ENCODE measurements at regions not wholly inside any gene's neighbourhood (a gene's known extent, or its start where the extent isn't known, plus 50 kb on each side); places are given as distances from the start of the nearest gene placed in this dataset.

DNA sequence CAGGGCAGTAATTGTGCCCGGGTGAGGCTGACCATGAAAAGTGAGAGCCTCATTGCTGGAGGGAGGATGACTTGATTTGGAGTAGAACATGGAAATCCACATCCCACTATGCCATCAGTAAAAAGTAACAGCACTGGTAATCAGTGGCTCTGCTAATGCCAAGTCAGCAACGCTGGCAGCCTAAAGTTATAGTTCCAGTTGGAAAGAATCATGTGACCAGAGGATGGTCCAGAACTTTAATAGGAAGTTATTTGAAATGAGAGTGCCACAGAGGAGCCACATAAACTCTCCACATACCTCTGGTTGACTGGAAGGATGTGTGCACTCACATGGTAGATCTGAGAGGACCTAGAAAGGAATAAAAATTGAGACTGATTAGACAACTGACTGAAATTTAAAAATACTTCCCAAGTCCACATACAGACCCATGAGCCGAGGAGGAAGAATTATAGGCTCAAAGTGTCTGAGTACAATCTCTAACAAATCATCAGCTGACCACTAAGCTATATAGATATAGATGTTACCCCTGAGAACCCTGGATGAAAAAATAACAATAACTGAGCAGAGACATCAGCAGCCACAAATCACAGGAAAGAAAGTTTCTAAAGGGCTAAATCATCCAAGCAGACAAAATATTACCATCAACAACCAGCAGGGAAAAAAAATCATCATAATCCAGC is 346.8 kb downstream of the STK39 start:
- no peaks in the 10 kb centered on the region for H3K4me1 Mint-ChIP-seq
- H3K4me3 Mint-ChIP-seq, result no peak overlapping the region
- H3K9me3 Mint-ChIP-seq, result no peaks in the 10 kb centered on the region
- H3K27me3 Mint-ChIP-seq, result peaks cover 3% of the 10 kb centered on the region
- no peaks in the 10 kb centered on the region for H3K36me3 Mint-ChIP-seq
- DNase-seq, result no peak
- CTCF ChIA-PET, result no interaction called here
- H3K27ac Mint-ChIP-seq, result no peak overlapping the region

DNA sequence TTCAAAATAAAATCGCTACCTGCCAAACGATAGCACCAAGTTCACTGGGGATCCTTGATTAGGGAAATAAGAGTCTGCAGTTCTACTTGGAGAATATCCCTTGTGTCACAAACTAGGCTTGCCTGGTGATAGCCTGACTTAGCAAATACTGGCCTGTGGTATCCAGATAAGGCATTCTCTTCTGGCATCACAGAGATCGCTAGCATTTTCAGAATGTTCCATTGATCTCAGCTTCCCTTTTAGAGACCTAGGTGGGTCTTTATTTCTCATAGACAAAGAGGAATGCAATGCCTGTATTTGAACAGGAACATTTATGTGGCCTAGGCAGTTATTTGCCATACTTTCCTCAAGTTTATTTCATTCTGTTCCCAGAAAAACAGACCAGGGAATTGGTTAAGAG is 349.1 kb downstream of the STK39 start:
- Mint-ChIP-seq H3K9me3 (no peaks in the 10 kb centered on the region), H3K4me3 (no peak overlapping the region), H3K4me1 (no peaks in the 10 kb centered on the region), H3K36me3 (no peaks in the 10 kb centered on the region), H3K27ac (no peak overlapping the region), H3K27me3 (no peaks in the 10 kb centered on the region)
- no peak for DNase-seq
- CTCF ChIA-PET, result no interaction called here

DNA sequence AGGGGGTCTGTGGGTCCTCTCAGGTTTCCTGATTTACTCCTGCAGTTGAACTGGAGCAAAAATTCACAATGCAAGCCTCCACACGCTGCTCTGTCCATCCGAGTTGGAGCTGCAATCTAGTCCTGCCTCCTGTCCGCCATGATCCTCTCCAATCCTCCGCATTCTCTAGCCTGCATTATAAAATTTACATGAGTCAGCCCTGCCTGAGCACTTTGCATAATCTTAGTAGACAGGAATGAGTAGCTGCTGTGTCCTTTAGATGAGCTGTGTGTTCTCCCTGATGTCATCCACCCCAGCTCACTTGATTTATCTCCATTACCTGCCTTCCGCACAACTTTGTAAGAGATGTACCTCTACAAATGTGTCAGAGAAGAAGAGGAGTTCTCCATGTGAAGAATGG is 355.6 kb downstream of the STK39 start:
- Mint-ChIP-seq H3K27ac (no peak overlapping the region), H3K9me3 (peaks cover 4% of the 10 kb centered on the region), H3K36me3 (no peaks in the 10 kb centered on the region), H3K4me3 (no peak overlapping the region), H3K4me1 (peaks cover 3% of the 10 kb centered on the region), H3K27me3 (no peaks in the 10 kb centered on the region)
- CTCF ChIA-PET, result no interaction called here
- DNase-seq, result no peak

DNA sequence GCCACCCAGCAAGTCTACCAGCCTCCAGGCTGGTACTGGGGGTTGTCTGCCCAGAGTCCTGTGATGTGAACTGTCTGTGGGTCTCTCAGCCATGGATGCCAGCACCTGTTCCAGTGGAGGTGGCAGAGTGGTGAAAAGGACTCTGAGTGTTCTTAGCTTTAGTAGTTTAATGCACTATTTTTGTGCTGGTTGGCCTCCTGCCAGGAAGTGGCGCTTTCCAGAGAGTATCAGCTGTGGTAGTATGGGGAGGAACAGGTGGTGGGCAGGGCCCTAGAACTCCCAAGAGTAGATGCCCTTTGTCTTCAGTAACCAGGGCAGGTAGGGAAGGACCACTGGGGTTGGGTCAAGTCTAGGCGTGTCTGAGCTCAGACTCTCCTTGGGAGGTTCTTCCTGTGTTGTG is 356.7 kb downstream of the STK39 start:
- CTCF ChIA-PET, result no interaction called here
- Mint-ChIP-seq H3K4me1 (peaks cover 3% of the 10 kb centered on the region), H3K36me3 (no peaks in the 10 kb centered on the region), H3K27me3 (no peaks in the 10 kb centered on the region), H3K9me3 (peaks cover 4% of the 10 kb centered on the region), H3K27ac (no peak overlapping the region), H3K4me3 (no peak overlapping the region)
- no peak for DNase-seq

DNA sequence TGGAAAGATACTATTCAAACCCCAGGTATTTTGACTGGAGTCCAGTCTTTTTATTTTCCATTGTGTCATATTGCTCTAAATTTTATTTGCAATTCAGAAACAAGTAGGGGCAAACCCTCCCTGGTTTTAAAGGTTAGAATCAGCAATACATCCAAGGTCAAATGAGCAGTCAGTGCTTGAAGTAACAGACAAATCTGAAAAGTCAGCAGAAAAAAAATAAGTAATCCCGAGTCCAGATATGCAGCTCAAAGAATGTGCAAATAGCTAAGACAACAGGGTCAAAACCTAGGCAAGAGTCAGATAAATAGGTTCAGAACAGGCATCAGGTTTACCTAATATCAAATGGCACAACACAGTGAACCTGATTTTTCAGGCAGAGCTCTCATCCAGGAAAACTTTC is 367.0 kb downstream of the STK39 start:
- no peak for DNase-seq
- H3K36me3 Mint-ChIP-seq, result no peaks in the 10 kb centered on the region
- CTCF ChIA-PET, result no interaction called here
- H3K27ac Mint-ChIP-seq, result no peak overlapping the region
- H3K4me1 Mint-ChIP-seq, result no peaks in the 10 kb centered on the region
- H3K4me3 Mint-ChIP-seq, result no peak overlapping the region
- H3K9me3 Mint-ChIP-seq, result no peaks in the 10 kb centered on the region
- no peaks in the 10 kb centered on the region for H3K27me3 Mint-ChIP-seq

DNA sequence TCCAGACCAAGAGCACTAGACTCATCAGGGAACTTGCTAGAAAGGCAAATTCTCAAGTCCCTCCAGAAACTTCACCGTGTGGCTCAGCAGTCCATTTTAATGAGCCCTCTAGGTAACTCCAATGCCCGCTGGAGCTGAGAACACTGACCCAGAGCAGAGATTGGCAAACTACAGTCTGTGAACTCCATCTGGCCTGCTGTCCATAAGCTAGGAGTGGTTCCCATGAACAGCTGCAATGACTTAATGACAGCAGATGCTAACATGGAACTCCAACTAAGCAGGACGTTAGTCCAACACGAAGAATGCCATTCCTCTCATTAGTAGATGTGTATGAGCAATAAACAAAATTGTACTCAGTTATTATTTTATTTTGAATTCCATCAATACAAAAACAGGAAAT is 371.9 kb downstream of the STK39 start:
- no peak for DNase-seq
- Mint-ChIP-seq H3K9me3 (no peaks in the 10 kb centered on the region), H3K27ac (no peak overlapping the region), H3K27me3 (no peaks in the 10 kb centered on the region), H3K4me3 (no peak overlapping the region), H3K36me3 (no peaks in the 10 kb centered on the region), H3K4me1 (no peaks in the 10 kb centered on the region)
- CTCF ChIA-PET, result no interaction called here

DNA sequence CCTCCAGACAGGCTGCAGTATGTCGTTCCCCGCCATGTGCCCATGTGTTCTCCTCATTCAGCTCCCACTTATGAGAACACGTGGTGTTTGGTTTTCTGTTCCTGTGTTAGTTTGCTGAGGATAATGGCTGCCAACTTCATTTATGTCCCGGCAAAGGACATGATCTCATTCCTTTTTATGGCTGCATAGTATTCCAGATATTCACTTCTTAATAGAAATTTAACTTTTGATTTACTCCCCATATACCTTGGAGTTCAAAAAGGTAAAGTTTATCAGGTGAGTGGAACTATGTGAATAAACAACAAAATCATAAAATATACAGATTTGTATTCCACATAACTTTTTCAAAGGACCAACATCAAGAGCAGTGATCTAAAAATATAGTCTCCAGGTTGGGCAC is 372.6 kb downstream of the STK39 start:
- no peaks in the 10 kb centered on the region for H3K36me3 Mint-ChIP-seq
- H3K27me3 Mint-ChIP-seq, result no peaks in the 10 kb centered on the region
- CTCF ChIA-PET, result no interaction called here
- no peak overlapping the region for H3K27ac Mint-ChIP-seq
- H3K4me3 Mint-ChIP-seq, result no peak overlapping the region
- no peaks in the 10 kb centered on the region for H3K4me1 Mint-ChIP-seq
- no peaks in the 10 kb centered on the region for H3K9me3 Mint-ChIP-seq
- DNase-seq, result no peak

DNA sequence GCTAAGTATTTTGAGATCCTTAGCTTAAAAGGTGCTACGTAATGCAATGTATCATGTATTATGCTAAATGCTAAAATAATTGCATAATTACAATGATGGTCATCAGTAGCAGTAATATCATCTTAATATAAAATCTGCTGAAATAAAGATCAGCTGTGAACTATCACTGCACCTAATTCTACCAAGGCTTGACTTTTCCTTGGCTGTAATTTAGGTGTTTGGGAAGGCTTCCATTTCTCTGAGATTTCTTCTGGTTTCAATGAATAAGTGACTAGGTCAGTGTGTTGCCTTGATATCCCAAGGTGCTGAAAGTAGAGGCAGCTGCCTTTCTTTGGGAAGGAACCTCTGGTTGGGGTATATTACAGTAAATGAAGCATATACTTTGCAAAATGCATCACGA is 376.1 kb downstream of the STK39 start:
- H3K4me3 Mint-ChIP-seq, result no peak overlapping the region
- CTCF ChIA-PET, result no interaction called here
- H3K4me1 Mint-ChIP-seq, result no peaks in the 10 kb centered on the region
- H3K27me3 Mint-ChIP-seq, result no peaks in the 10 kb centered on the region
- H3K9me3 Mint-ChIP-seq, result no peaks in the 10 kb centered on the region
- no peaks in the 10 kb centered on the region for H3K36me3 Mint-ChIP-seq
- no peak for DNase-seq
- H3K27ac Mint-ChIP-seq, result no peak overlapping the region

DNA sequence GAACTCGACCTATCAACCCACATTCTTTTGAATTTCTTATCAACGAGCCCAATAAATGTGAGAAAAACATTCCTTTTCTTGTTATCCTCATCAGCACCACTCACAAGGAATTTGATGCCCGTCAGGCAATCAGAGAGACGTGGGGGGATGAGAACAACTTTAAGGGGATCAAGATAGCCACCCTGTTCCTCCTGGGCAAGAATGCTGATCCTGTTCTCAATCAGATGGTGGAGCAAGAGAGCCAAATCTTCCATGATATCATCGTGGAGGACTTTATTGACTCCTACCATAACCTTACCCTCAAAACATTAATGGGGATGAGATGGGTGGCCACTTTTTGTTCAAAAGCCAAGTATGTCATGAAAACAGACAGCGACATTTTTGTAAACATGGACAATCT is 378.2 kb downstream of the STK39 start:
- no peaks in the 10 kb centered on the region for H3K27me3 Mint-ChIP-seq
- CTCF ChIA-PET, result no interaction called here
- H3K36me3 Mint-ChIP-seq, result no peaks in the 10 kb centered on the region
- DNase-seq, result no peak
- H3K4me3 Mint-ChIP-seq, result no peak overlapping the region
- H3K27ac Mint-ChIP-seq, result no peak overlapping the region
- H3K4me1 Mint-ChIP-seq, result no peaks in the 10 kb centered on the region
- no peaks in the 10 kb centered on the region for H3K9me3 Mint-ChIP-seq

DNA sequence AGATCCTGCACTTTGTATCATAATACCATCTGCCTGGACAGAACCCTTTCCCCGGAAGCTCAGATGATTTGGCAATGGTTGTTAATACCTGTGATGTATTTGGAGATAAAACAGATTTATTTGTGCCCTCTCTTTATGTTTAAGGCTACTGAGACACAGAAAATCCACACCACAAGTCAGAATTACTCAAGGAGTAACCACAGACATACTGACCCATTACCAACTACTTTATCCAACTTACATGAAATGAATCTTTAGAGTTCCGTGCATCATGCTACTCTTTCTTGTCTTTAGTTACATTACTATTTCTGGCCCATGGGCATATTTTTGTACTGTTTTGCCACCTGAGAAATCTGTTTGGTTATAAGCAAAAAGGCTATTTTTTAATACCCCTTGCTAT is 384.0 kb downstream of the STK39 start:
- H3K4me1 Mint-ChIP-seq, result peaks cover 3% of the 10 kb centered on the region
- no peak overlapping the region for H3K4me3 Mint-ChIP-seq
- no peaks in the 10 kb centered on the region for H3K27me3 Mint-ChIP-seq
- no peaks in the 10 kb centered on the region for H3K36me3 Mint-ChIP-seq
- H3K27ac Mint-ChIP-seq, result no peak overlapping the region
- no peak for DNase-seq
- no peaks in the 10 kb centered on the region for H3K9me3 Mint-ChIP-seq
- CTCF ChIA-PET, result no interaction called here

DNA sequence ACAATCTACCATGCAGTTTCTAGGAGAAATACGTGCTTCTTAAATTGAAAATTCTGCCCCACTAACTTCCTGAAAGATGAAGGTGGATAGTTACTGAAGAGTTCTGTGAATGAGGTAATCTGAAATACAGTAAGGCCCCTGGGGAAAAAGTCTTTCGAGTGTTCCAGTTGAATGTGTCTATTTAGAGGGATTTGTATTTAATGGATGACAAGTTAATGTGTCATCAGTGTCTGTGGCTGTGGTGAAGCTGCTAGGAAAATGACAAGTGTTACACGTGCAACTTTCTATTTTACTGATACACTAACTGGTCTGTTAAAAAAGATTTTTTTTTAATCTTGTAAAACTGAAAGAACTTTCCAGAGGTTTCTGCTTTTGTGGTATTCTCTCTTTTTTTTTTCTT is 384.6 kb downstream of the STK39 start:
- Mint-ChIP-seq H3K4me1 (peaks cover 3% of the 10 kb centered on the region), H3K4me3 (no peak overlapping the region), H3K27me3 (no peaks in the 10 kb centered on the region), H3K27ac (no peak overlapping the region), H3K36me3 (no peaks in the 10 kb centered on the region), H3K9me3 (no peaks in the 10 kb centered on the region)
- CTCF ChIA-PET, result no interaction called here
- no peak for DNase-seq

DNA sequence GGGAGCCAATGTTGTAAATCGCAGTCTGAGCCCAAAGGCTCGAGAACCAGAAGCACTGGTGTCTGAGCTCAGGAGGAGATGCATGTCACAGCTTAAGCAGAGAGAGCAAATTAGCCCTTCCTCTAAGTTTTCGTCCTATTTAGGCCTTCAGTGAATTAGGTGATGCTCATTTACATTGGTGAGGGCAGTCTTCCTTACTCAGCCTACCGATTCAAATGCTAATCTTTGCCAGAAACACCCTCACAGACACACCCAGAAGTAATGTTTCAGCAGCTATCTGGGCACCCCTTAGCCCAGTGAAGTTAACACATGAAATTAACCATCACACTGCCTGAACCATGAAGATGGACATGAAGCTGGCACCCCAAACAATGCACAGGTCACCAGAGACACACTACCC is 385.1 kb downstream of the STK39 start:
- Mint-ChIP-seq H3K4me3 (no peak overlapping the region), H3K36me3 (no peaks in the 10 kb centered on the region), H3K4me1 (peaks cover 3% of the 10 kb centered on the region), H3K27me3 (no peaks in the 10 kb centered on the region), H3K9me3 (no peaks in the 10 kb centered on the region), H3K27ac (no peak overlapping the region)
- no peak for DNase-seq
- CTCF ChIA-PET, result no interaction called here

DNA sequence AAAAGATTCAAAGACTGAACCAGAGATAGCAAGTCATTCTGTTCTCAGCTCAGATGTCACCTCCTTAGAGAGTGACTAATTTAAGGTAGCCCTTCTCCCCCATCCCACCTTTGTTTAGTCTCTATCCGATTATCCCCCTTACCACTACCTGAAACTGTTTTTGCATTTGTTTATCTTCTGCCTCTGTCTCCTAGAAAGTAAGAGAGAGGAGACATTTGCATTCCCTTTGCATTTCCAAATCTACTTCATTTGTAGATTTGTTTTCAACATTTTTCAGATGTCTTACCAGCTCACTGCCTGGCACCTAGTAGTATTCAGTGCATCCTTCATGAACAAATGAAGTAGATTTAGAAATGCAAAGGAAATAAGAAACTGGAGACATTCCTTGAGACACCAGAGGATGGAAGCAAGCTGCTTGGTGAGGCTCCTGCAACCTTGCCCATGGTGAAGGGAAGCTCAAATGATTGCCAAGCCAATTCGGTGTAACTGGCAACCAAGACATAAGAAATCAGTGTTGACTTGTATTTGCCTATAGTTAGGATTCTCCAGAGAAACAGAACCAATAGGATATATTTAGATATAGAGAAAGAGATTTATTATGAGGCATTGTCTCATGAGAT is 385.7 kb downstream of the STK39 start:
- peaks cover 3% of the 10 kb centered on the region for H3K4me1 Mint-ChIP-seq
- H3K27ac Mint-ChIP-seq, result no peak overlapping the region
- DNase-seq, result no peak
- no peaks in the 10 kb centered on the region for H3K9me3 Mint-ChIP-seq
- H3K36me3 Mint-ChIP-seq, result no peaks in the 10 kb centered on the region
- H3K27me3 Mint-ChIP-seq, result no peaks in the 10 kb centered on the region
- no peak overlapping the region for H3K4me3 Mint-ChIP-seq
- CTCF ChIA-PET, result no interaction called here

DNA sequence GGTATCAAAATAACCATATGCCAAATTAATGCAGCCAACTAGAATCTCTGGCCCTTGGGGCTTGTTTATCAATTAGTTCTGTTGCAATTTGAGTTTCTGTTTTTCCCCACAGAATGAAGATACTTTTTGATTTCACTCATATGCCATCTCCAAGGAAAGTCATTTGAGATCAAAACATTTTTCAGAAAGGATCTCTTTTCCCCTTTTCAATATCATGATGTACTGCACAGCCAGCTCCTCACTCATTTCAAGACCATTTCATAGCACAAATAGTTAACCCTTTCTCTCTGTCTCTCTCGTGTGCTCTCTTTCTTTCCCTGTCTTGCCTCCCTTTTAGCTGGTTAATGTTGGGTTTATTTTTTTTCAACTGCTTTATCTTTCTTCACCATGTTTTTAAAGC is 387.3 kb downstream of the STK39 start:
- no peak for DNase-seq
- H3K27me3 Mint-ChIP-seq, result no peaks in the 10 kb centered on the region
- peaks cover 3% of the 10 kb centered on the region for H3K4me1 Mint-ChIP-seq
- H3K36me3 Mint-ChIP-seq, result no peaks in the 10 kb centered on the region
- no peak overlapping the region for H3K4me3 Mint-ChIP-seq
- no peak overlapping the region for H3K27ac Mint-ChIP-seq
- H3K9me3 Mint-ChIP-seq, result no peaks in the 10 kb centered on the region
- CTCF ChIA-PET, result no interaction called here

DNA sequence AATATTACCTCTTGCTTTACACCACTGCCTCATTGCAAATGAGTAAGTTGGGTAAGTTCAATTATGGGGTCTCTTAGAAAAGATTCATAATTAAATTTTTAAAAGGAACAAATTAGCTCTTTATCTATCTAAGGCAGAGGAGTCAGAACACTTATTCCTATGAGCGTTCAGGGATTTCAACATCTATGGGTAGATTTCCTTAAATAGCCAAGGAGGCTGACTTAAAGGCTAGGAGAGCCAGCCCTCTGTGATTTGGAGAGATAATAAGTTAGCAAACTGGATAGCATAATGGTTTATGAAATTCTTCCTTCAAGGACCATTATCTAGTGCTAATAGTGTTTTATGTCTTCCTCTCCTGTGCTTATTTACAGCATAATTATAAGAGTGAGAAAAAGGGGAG is 387.7 kb downstream of the STK39 start:
- Mint-ChIP-seq H3K4me1 (peaks cover 3% of the 10 kb centered on the region), H3K4me3 (no peak overlapping the region), H3K27me3 (no peaks in the 10 kb centered on the region), H3K27ac (no peak overlapping the region), H3K36me3 (no peaks in the 10 kb centered on the region), H3K9me3 (no peaks in the 10 kb centered on the region)
- DNase-seq, result no peak
- CTCF ChIA-PET, result no interaction called here

DNA sequence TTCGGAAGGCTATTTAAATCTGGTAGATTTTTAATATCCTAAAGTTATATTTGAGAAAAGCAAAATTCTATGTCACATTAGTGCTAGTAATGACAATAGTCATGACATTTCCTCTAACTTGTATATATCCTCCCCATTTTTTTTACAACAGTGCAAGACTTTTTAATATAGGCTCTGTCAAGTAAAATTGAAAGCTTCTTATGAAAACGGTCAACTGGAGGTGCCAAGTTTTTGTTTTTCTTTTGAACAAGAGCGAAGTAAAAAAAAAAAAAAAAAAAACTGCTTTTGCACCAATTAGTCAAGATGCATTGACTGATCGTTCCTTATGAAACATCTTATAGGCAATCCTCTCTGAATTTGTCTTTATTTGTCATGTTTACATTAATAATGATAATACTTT is 389.3 kb downstream of the STK39 start:
- no peak for DNase-seq
- H3K9me3 Mint-ChIP-seq, result no peaks in the 10 kb centered on the region
- no peak overlapping the region for H3K27ac Mint-ChIP-seq
- CTCF ChIA-PET, result no interaction called here
- no peaks in the 10 kb centered on the region for H3K4me1 Mint-ChIP-seq
- H3K4me3 Mint-ChIP-seq, result no peak overlapping the region
- H3K27me3 Mint-ChIP-seq, result no peaks in the 10 kb centered on the region
- H3K36me3 Mint-ChIP-seq, result no peaks in the 10 kb centered on the region
